ENCODE measurements at regions not wholly inside any gene's neighbourhood (a gene's known extent, or its start where the extent isn't known, plus 50 kb on each side); places are given as distances from the start of the nearest gene placed in this dataset.
"Not testable (repeated sequence)": the region's sequence is repeated elsewhere in the genome, so short reads cannot be mapped to it uniquely, and the experiment has no call there.

DNA sequence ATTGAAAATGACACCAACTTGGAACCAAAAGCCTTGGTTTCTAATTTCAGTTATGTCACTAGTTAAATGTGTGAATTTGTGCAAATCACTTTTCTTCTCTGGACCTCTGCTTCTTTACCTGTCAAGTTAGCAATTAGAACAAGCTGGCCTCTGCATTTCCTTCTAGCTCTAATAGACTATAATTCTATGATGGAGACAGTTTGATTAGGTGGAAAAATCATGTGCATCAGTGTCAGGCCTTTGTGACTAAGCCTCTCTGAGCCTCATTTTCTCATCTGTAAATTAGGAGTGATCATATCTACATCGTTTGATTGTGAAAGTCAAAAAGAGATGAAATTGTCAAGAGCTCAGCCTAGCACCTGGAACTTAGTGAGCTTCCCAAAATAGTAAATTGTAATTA is 712.9 kb downstream of the MECOM start:
- Mint-ChIP-seq H3K9me3 (peaks cover 8% of the 10 kb centered on the region), H3K27ac (no peak overlapping the region), H3K27me3 (ENCODE audit: insufficient read depth) (no peaks in the 10 kb centered on the region), H3K36me3 (ENCODE audit: low read depth) (no peaks in the 10 kb centered on the region), H3K4me3 (no peak overlapping the region), H3K4me1 (peaks cover 12% of the 10 kb centered on the region)
- DNase-seq = no peak
- Histone ChIP-seq H3K4me1 (ENCODE audit: control insufficient read depth, insufficient read depth, low read length) (peaks cover 6% of the 10 kb centered on the region), H3K4me3 (ENCODE audit: low read length) (no peak overlapping the region), H3K36me3 (ENCODE audit: control insufficient read depth, insufficient read depth, low read length) (no peaks in the 10 kb centered on the region), H3K27ac (ENCODE audit: low read depth, low read length) (no peak overlapping the region), H3K9ac (ENCODE audit: extremely low read depth, low read length, poor library complexity, severe bottlenecking) (no peak overlapping the region), H3K27me3 (ENCODE audit: control insufficient read depth, insufficient read depth, low read length, poor library complexity, severe bottlenecking) (no peaks in the 10 kb centered on the region), H3K9me3 (ENCODE audit: control insufficient read depth, low read length) (peaks cover 10% of the 10 kb centered on the region)
- TF ChIP-seq, protein P1, sequence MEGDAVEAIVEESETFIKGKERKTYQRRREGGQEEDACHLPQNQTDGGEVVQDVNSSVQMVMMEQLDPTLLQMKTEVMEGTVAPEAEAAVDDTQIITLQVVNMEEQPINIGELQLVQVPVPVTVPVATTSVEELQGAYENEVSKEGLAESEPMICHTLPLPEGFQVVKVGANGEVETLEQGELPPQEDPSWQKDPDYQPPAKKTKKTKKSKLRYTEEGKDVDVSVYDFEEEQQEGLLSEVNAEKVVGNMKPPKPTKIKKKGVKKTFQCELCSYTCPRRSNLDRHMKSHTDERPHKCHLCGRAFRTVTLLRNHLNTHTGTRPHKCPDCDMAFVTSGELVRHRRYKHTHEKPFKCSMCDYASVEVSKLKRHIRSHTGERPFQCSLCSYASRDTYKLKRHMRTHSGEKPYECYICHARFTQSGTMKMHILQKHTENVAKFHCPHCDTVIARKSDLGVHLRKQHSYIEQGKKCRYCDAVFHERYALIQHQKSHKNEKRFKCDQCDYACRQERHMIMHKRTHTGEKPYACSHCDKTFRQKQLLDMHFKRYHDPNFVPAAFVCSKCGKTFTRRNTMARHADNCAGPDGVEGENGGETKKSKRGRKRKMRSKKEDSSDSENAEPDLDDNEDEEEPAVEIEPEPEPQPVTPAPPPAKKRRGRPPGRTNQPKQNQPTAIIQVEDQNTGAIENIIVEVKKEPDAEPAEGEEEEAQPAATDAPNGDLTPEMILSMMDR (conservative IDR thresholded peaks at IDR 0.05) = no peak
- 80% methylated on average over 1 of the region's 1 CpG; no CpG with 5 or more reads in 1 of the 2 experiments for WGBS, 2 experiments (ENCODE audit: insufficient coverage in 1 of 2, insufficient read length in 1 of 2)

DNA sequence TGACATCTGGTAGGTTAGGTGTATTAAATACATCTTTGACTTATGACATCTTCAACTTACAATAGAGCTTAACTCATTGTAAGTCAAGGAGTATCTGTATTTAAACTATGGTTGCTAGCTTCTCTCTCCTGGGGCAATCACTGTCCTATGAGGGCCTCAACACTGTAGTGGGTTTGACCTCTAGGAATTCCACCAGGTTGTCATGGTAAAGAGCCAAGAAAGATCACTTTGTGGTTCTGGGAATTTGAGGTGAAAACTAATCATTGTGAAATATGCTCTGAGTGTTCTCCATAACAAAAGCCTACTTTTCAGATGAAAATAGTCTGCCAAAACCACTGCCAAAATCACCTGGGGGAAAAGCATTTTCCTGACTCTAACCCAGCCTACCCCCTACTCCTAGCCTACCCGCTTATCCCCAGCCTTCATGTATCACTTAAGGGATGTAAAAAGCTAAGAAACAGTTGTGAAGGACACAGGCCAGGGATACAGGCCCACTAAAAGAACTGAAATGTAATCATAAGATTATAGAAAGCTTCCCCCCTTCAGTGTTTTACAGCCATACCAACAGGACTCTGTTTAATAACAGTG is 723.8 kb downstream of the MECOM start:
- H3K36me3 ChIP-seq (ENCODE audit: control insufficient read depth, insufficient read depth, low read length) = no peaks in the 10 kb centered on the region
- H3K9me3 ChIP-seq (ENCODE audit: control insufficient read depth, low read length) = peaks cover 10% of the 10 kb centered on the region
- Mint-ChIP-seq H3K4me1 (peaks cover 5% of the 10 kb centered on the region), H3K27me3 (ENCODE audit: insufficient read depth) (no peaks in the 10 kb centered on the region), H3K27ac (no peak overlapping the region), H3K36me3 (ENCODE audit: low read depth) (no peaks in the 10 kb centered on the region), H3K9me3 (peaks cover 10% of the 10 kb centered on the region), H3K4me3 (no peak overlapping the region)
- 86 to 100% methylated on average over 1 of the region's 1 CpG for WGBS, 2 experiments (ENCODE audit: insufficient coverage in 1 of 2, insufficient read length in 1 of 2)
- H3K9ac ChIP-seq (ENCODE audit: extremely low read depth, low read length, poor library complexity, severe bottlenecking) = no peak overlapping the region
- H3K27me3 ChIP-seq (ENCODE audit: control insufficient read depth, insufficient read depth, low read length, poor library complexity, severe bottlenecking) = no peaks in the 10 kb centered on the region
- TF ChIP-seq, protein P1 (conservative IDR thresholded peaks at IDR 0.05) = no peak
- H3K27ac ChIP-seq (ENCODE audit: low read depth, low read length) = no peak overlapping the region
- H3K4me3 ChIP-seq (ENCODE audit: low read length) = no peak overlapping the region
- H3K4me1 ChIP-seq (ENCODE audit: control insufficient read depth, insufficient read depth, low read length) = no peaks in the 10 kb centered on the region
- DNase-seq = peak; percentile 39

DNA sequence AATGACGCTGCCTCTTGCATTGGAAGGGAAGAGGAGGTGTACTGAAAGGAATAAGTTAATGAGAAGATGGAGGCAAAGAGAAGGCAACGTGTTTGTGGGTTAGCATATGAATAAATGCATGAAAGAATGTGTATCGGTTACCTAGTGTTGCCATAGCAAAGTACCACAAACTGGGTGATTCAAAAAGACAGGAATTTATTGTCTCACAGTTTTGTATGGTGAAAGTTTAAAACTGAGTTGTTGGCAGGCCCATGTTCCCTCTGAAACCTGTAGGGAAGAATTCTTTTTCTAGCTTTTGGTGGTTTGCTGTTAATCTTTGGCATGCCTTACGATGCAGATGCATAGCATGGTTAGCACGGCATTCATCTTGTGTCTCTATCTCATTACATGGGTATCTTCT is 729.9 kb downstream of the MECOM start:
- no peak overlapping the region for H3K27ac ChIP-seq (ENCODE audit: low read depth, low read length)
- no peak overlapping the region for H3K4me3 Mint-ChIP-seq
- peaks cover 7% of the 10 kb centered on the region for H3K4me1 Mint-ChIP-seq
- H3K36me3 Mint-ChIP-seq (ENCODE audit: low read depth) = peaks cover 30% of the 10 kb centered on the region
- 87 to 96% methylated on average over 4 to 5 of the region's 5 CpGs for WGBS, 2 experiments (ENCODE audit: insufficient coverage in 1 of 2, insufficient read length in 1 of 2)
- H3K4me1 ChIP-seq (ENCODE audit: control insufficient read depth, insufficient read depth, low read length) = no peaks in the 10 kb centered on the region
- H3K27me3 ChIP-seq (ENCODE audit: control insufficient read depth, insufficient read depth, low read length, poor library complexity, severe bottlenecking) = no peaks in the 10 kb centered on the region
- H3K36me3 ChIP-seq (ENCODE audit: control insufficient read depth, insufficient read depth, low read length) = no peaks in the 10 kb centered on the region
- peaks cover 44% of the 10 kb centered on the region for H3K9me3 ChIP-seq (ENCODE audit: control insufficient read depth, low read length)
- H3K27ac Mint-ChIP-seq = no peak overlapping the region
- no peak overlapping the region for H3K4me3 ChIP-seq (ENCODE audit: low read length)
- no peaks in the 10 kb centered on the region for H3K27me3 Mint-ChIP-seq (ENCODE audit: insufficient read depth)
- no peak for DNase-seq
- H3K9me3 Mint-ChIP-seq = peaks cover 55% of the 10 kb centered on the region
- TF ChIP-seq, protein P1 (conservative IDR thresholded peaks at IDR 0.05) = no peak
- no peak overlapping the region for H3K9ac ChIP-seq (ENCODE audit: extremely low read depth, low read length, poor library complexity, severe bottlenecking)

DNA sequence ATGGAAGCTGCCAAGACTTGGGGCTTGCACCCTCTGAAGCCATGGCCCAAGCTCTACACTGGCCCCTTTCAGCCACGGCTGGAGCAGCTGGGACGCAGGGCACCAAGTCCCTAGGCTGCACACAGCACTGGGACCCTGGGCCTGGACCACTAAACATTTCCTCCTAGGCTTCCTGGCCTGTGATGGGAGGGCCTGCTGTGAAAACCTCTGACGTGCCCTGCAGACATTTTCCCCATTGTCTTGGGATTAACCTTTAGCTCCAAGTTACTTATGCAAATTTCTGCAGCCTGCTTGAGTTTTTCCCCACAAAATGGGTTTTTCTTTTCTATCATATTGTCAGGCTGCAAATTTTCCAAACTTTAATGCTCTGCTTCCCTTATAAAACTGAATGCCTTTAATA is 733.5 kb downstream of the MECOM start:
- 65 to 79% methylated on average over 2 to 3 of the region's 3 CpGs for WGBS, 2 experiments (ENCODE audit: insufficient coverage in 1 of 2, insufficient read length in 1 of 2)
- Mint-ChIP-seq H3K4me1 (peaks cover 31% of the 10 kb centered on the region), H3K36me3 (ENCODE audit: low read depth) (peaks cover 30% of the 10 kb centered on the region), H3K9me3 (peaks cover 45% of the 10 kb centered on the region)
- H3K27ac Mint-ChIP-seq; H3K4me3 Mint-ChIP-seq; H3K36me3 ChIP-seq (ENCODE audit: control insufficient read depth, insufficient read depth, low read length); H3K9ac ChIP-seq (ENCODE audit: extremely low read depth, low read length, poor library complexity, severe bottlenecking); H3K27ac ChIP-seq (ENCODE audit: low read depth, low read length); H3K4me1 ChIP-seq (ENCODE audit: control insufficient read depth, insufficient read depth, low read length); H3K27me3 ChIP-seq (ENCODE audit: control insufficient read depth, insufficient read depth, low read length, poor library complexity, severe bottlenecking); H3K27me3 Mint-ChIP-seq (ENCODE audit: insufficient read depth); H3K4me3 ChIP-seq (ENCODE audit: low read length): not testable (repeated sequence)
- peaks cover 34% of the 10 kb centered on the region for H3K9me3 ChIP-seq (ENCODE audit: control insufficient read depth, low read length)
- peak; percentile 52 for DNase-seq

All from endodermal cell (in vitro differentiated cells).